Transverse colon (tissue), 4 donors: ENCODE measurements at regions not wholly inside any gene's neighbourhood (a gene's known extent, or its start where the extent isn't known, plus 50 kb on each side); places are given as distances from the start of the nearest gene placed in this dataset.

Experiments used
- DNase-seq: peaks from one replicate; pipeline ENCODE4 v3.0.0-alpha.2; 2019
- H3K27ac ChIP-seq, 4 donors: fragments of 200-600 bp; sonication (generic); 2 replicates each; pipeline ENCODE4 v1.5.1; 2016 to 2018; ENCODE audit warnings: inconsistent platforms in 4 of 4
- H3K27me3 ChIP-seq: fragments of 200-600 bp; sonication (generic); 2 replicates; pipeline ENCODE4 v1.5.1; 2017; ENCODE audit warnings: inconsistent platforms
- H3K36me3 ChIP-seq, 4 donors: fragments of 200-600 bp; sonication (generic); 2 replicates each; pipeline ENCODE4 v1.5.1; 2017 to 2019; ENCODE audit warnings: inconsistent platforms in 4 of 4
- H3K4me1 ChIP-seq, 4 donors: fragments of 200-600 bp; sonication (generic); 2 replicates each; pipeline ENCODE4 v1.5.1; 2017 to 2020; ENCODE audit warnings: inconsistent platforms in 4 of 4
- H3K4me3 ChIP-seq, 4 donors: fragments of 200-600 bp; sonication (generic); 1 replicate in 1 of 4; 2 replicates in 3 of 4; pipeline versions ENCODE4 v1.5.1 to v1.6.1; 2017 to 2019; ENCODE audit warnings: inconsistent platforms in 4 of 4
- H3K9me3 ChIP-seq, 2 donors: fragments of 200-600 bp; sonication (generic); 2 replicates each; pipeline ENCODE4 v1.5.1; 2017 to 2019; ENCODE audit warnings: inconsistent platforms in 2 of 2
- CTCF ChIP-seq, 5 experiments: fragments of 200-600 bp in 3 of 5; fragments of 450-650 bp in 2 of 5; sonication (generic) in 3 of 5; IDR thresholded peaks; 1 replicate in 2 of 5; 2 replicates in 3 of 5; pipeline ENCODE4 v1.5.1; 2016 to 2017; ENCODE audit warnings: antibody characterized with exemption in 5 of 5, inconsistent platforms in 3 of 5, mild to moderate bottlenecking in 2 of 5, moderate library complexity in 1 of 5
- EP300 ChIP-seq: sonication (generic); formaldehyde crosslinking; IDR thresholded peaks from one replicate; pipeline ENCODE4 v1.6.1; 2017; ENCODE audit warnings: antibody characterized with exemption, low read depth
- POLR2A ChIP-seq: fragments of 450-650 bp; IDR thresholded peaks from one replicate; pipeline ENCODE4 v1.6.1; 2016; ENCODE audit warnings: antibody characterized with exemption, mild to moderate bottlenecking, moderate library complexity
- POLR2AphosphoS5 ChIP-seq, 3 donors: sonication (generic); formaldehyde crosslinking; IDR thresholded peaks; one replicate each; pipeline ENCODE4 v1.6.1; 2016; ENCODE audit warnings: antibody characterized with exemption in 3 of 3
- WGBS, 2 donors: methylation state at CpG; one replicate each; pipeline ENCODE4 v1.1.5; 2018; ENCODE audit warnings: low coverage in 1 of 2; 5-methylcytosine and 5-hydroxymethylcytosine counted together
- in situ Hi-C, 4 donors: fragments of 200-750 bp; cut with MboI; loops; one replicate each; pipeline versions ENCODE4 v1.15.0 to v1.15.1; 2017; ENCODE audit warnings: low sequenced_read_pairs in 3 of 4, low pct_ligation_motif_present in 1 of 4, low pct_unique_long_range_greater_than_20kb in 1 of 4
- intact Hi-C: fragments of 100-400 bp; cut with DNase I; formaldehyde crosslinking; loops from one replicate; pipeline ENCODE4 v1.15.1; 2023; ENCODE audit warnings: low total_unique reads

- WGBS, 2 donors, result 48 to 100% methylated on average over 2 to 3 of the region's 3 CpGs
- no peaks in the 10 kb centered on the region for H3K36me3 ChIP-seq
- DNase-seq, result no peak
- H3K4me3 ChIP-seq, result no peak overlapping the region
- in situ Hi-C loops (no loop called here), intact Hi-C loops (no loop called here)
- TF ChIP-seq CTCF (IDR thresholded peaks at IDR 0.05) (no peak), POLR2A (no peak), POLR2AphosphoS5 (IDR thresholded peaks at IDR 0.05) (no peak), EP300 (no peak)
- no peaks in the 10 kb centered on the region for H3K9me3 ChIP-seq
- H3K27me3 ChIP-seq, result no peaks in the 10 kb centered on the region
- no peak overlapping the region for H3K27ac ChIP-seq
- H3K4me1 ChIP-seq, result peaks cover 0 to 22% (median 10%) of the 10 kb centered on the region in 4 donors
Observed at GRCh38 chr13:73623281-73623680, 510.9 kb downstream of the KLF12 start.

GRCh38 chr13:73622381-73622780 lies 511.8 kb downstream of the KLF12 start:
- Histone ChIP-seq H3K27me3 (no peaks in the 10 kb centered on the region), H3K27ac (no peak overlapping the region), H3K4me1 (peaks cover 0 to 29% (median 17%) of the 10 kb centered on the region in 4 donors), H3K4me3 (no peak overlapping the region), H3K36me3 (no peaks in the 10 kb centered on the region), H3K9me3 (no peaks in the 10 kb centered on the region)
- TF ChIP-seq CTCF (IDR thresholded peaks at IDR 0.05) (no peak), POLR2A (no peak), EP300 (no peak), POLR2AphosphoS5 (IDR thresholded peaks at IDR 0.05) (no peak)
- 58 to 66% methylated on average over 2 to 3 of the region's 3 CpGs for WGBS, 2 donors
- in situ Hi-C loops, result no loop called here
- intact Hi-C loops, result no loop called here
- DNase-seq, result no peak

- H3K9me3 ChIP-seq, result peaks cover 0 to 3% of the 10 kb centered on the region in 2 donors
- no peaks in the 10 kb centered on the region for H3K36me3 ChIP-seq
- DNase-seq, result peak; percentile 51
- in situ Hi-C loops, result no loop called here
- peak overlapping the region in 1 of 4 donors; percentile 14 for H3K4me3 ChIP-seq
- H3K27me3 ChIP-seq, result no peaks in the 10 kb centered on the region
- H3K27ac ChIP-seq, result peak overlapping the region; percentile 69 to 84 (median 80)
- intact Hi-C loops, result no loop called here
- WGBS, 2 donors, result 13 to 37% methylated on average over 4 to 9 of the region's 9 CpGs
- TF ChIP-seq EP300 (no peak), POLR2A (no peak), POLR2AphosphoS5 (IDR thresholded peaks at IDR 0.05) (peak in 2 of 3 donors; percentile 25 to 27), CTCF (IDR thresholded peaks at IDR 0.05) (no peak)
- H3K4me1 ChIP-seq, result peaks cover 0 to 29% (median 17%) of the 10 kb centered on the region in 4 donors
Observed at GRCh38 chr13:73618275-73618865, 515.8 kb downstream of the KLF12 start.

GRCh38 chr13:73616861-73617260 lies 517.3 kb downstream of the KLF12 start:
- in situ Hi-C loops (no loop called here), intact Hi-C loops (no loop called here)
- Histone ChIP-seq H3K36me3 (no peaks in the 10 kb centered on the region), H3K9me3 (peaks cover 0 to 5% of the 10 kb centered on the region in 2 donors), H3K27ac (no peak overlapping the region), H3K27me3 (no peaks in the 10 kb centered on the region), H3K4me3 (no peak overlapping the region), H3K4me1 (peaks cover 0 to 19% (median 12%) of the 10 kb centered on the region in 4 donors)
- no peak for DNase-seq
- WGBS, 2 donors, result 87 to 100% methylated on average over 2 to 3 of the region's 3 CpGs
- TF ChIP-seq POLR2A (no peak), POLR2AphosphoS5 (IDR thresholded peaks at IDR 0.05) (no peak)
